WTC11 (cell line): ENCODE measurements at regions not wholly inside any gene's neighbourhood (a gene's known extent, or its start where the extent isn't known, plus 50 kb on each side); places are given as distances from the start of the nearest gene placed in this dataset.

ENCODE experiments used
- ATAC-seq: fragments of 200-7000 bp; cut with Tn5 transposase; 2 replicates; pipeline ENCODE4 v1.10.0; 2021; ENCODE audit warnings: mild to moderate bottlenecking, moderate library complexity
- CTCF ChIA-PET: fragments of 300-600 bp; sonication (Branson Sonifier 250); formaldehyde crosslinking; loops from one replicate; lab custom pipeline; 2021; ENCODE audit warnings: antibody characterized with exemption; lab: Charles Lee
- POLR2A ChIA-PET: fragments of 350-600 bp; sonication (Branson Sonifier 250); formaldehyde crosslinking; loops from one replicate; lab custom pipeline; 2021; ENCODE audit warnings: antibody characterized with exemption; lab: Charles Lee
- DNase-seq: peaks from one replicate; pipeline ENCODE4 v3.0.0; 2021; ENCODE audit warnings: low spot score
- H3K27ac Mint-ChIP-seq: 2 replicates; pipeline ENCODE4 v1.8.0; 2021; ENCODE audit warnings: mixed read lengths
- H3K27me3 Mint-ChIP-seq: 2 replicates; pipeline ENCODE4 v1.8.0; 2021; ENCODE audit warnings: low read depth, mild to moderate bottlenecking, moderate library complexity, mixed read lengths
- H3K36me3 Mint-ChIP-seq: 2 replicates; pipeline ENCODE4 v1.8.0; 2021; ENCODE audit warnings: mixed read lengths
- H3K4me1 Mint-ChIP-seq: 2 replicates; pipeline ENCODE4 v1.8.0; 2022; ENCODE audit warnings: mixed read lengths
- H3K4me3 Mint-ChIP-seq: 2 replicates; pipeline ENCODE4 v1.8.0; 2021; ENCODE audit warnings: mild to moderate bottlenecking, moderate library complexity, mixed read lengths
- H3K9me3 Mint-ChIP-seq: 2 replicates; pipeline ENCODE4 v1.8.0; 2021; ENCODE audit warnings: mixed read lengths
- AR ChIP-seq: fragments of 250-450 bp; sonication (Bioruptor Pico); IDR thresholded peaks from 2 replicates; pipeline ENCODE4 v1.9.0; 2021; ENCODE audit warnings: mild to moderate bottlenecking
- ELF4 ChIP-seq: sonication (generic); formaldehyde crosslinking; IDR thresholded peaks from 2 replicates; pipeline ENCODE4 v1.8.1; 2022; ENCODE audit warnings: low read depth, mild to moderate bottlenecking, moderate library complexity, missing genetic modification reagents
- EMX1 ChIP-seq: fragments of 250-450 bp; sonication (Bioruptor Pico); IDR thresholded peaks from 2 replicates; pipeline ENCODE4 v1.8.0; 2021; ENCODE audit warnings: mild to moderate bottlenecking
- ESRRA ChIP-seq: sonication (generic); formaldehyde crosslinking; IDR thresholded peaks from 2 replicates; pipeline ENCODE4 v1.8.1; 2022; ENCODE audit warnings: mild to moderate bottlenecking, missing genetic modification reagents, borderline replicate concordance
- FOXK1 ChIP-seq: sonication (generic); formaldehyde crosslinking; IDR thresholded peaks from 2 replicates; pipeline ENCODE4 v1.8.0; 2022; ENCODE audit warnings: mild to moderate bottlenecking, moderate library complexity, missing genetic modification reagents
- FOXP1 ChIP-seq: sonication (generic); formaldehyde crosslinking; IDR thresholded peaks from 2 replicates; pipeline ENCODE4 v1.8.0; 2022; ENCODE audit warnings: missing genetic modification reagents, mild to moderate bottlenecking, moderate library complexity, borderline replicate concordance
- GABPB1 ChIP-seq: sonication (generic); formaldehyde crosslinking; IDR thresholded peaks from 2 replicates; pipeline ENCODE4 v1.8.1; 2023; ENCODE audit warnings: mild to moderate bottlenecking, missing genetic modification reagents
- JAZF1 ChIP-seq: fragments of 250-450 bp; sonication (Bioruptor Pico); IDR thresholded peaks from 2 replicates; pipeline ENCODE4 v1.9.0; 2021; ENCODE audit warnings: moderate library complexity, mild to moderate bottlenecking, inconsistent platforms
- JUN ChIP-seq: sonication (generic); formaldehyde crosslinking; IDR thresholded peaks from 2 replicates; pipeline ENCODE4 v1.8.0; 2023; ENCODE audit warnings: mild to moderate bottlenecking, missing genetic modification reagents
- MLX ChIP-seq: sonication (generic); formaldehyde crosslinking; IDR thresholded peaks from 2 replicates; pipeline ENCODE4 v1.8.1; 2023; ENCODE audit warnings: mild to moderate bottlenecking, missing genetic modification reagents, moderate library complexity
- MXD4 ChIP-seq: fragments of 250-450 bp; sonication (Bioruptor Pico); IDR thresholded peaks from 2 replicates; pipeline ENCODE4 v1.8.0; 2021; ENCODE audit warnings: mild to moderate bottlenecking, moderate library complexity, borderline replicate concordance
- MYBL2 ChIP-seq: sonication (generic); formaldehyde crosslinking; IDR thresholded peaks from 2 replicates; pipeline ENCODE4 v1.8.1; 2023; ENCODE audit warnings: mild to moderate bottlenecking, moderate library complexity, missing genetic modification reagents
- NFATC4 ChIP-seq: fragments of 250-450 bp; sonication (Bioruptor Pico); IDR thresholded peaks from 2 replicates; pipeline ENCODE4 v1.9.0; 2021; ENCODE audit warnings: mild to moderate bottlenecking
- NR3C1 ChIP-seq: sonication (generic); formaldehyde crosslinking; conservative IDR thresholded peaks from 2 replicates; pipeline ENCODE4 v1.8.1; 2023; ENCODE audit warnings: low read depth, mild to moderate bottlenecking, missing genetic modification reagents
- SMAD3 ChIP-seq: sonication (generic); formaldehyde crosslinking; IDR thresholded peaks from 2 replicates; pipeline ENCODE4 v1.8.0; 2022; ENCODE audit warnings: missing genetic modification reagents, mild to moderate bottlenecking, borderline replicate concordance
- SMAD4 ChIP-seq: sonication (generic); formaldehyde crosslinking; IDR thresholded peaks from 2 replicates; pipeline ENCODE4 v1.8.0; 2022; ENCODE audit warnings: mild to moderate bottlenecking, missing genetic modification reagents
- TEAD4 ChIP-seq: sonication (generic); formaldehyde crosslinking; IDR thresholded peaks from 2 replicates; pipeline ENCODE4 v1.8.0; 2022; ENCODE audit warnings: mild to moderate bottlenecking, missing genetic modification reagents
- ZBTB43 ChIP-seq: sonication (generic); formaldehyde crosslinking; IDR thresholded peaks from 2 replicates; pipeline ENCODE4 v1.8.1; 2023; ENCODE audit warnings: mild to moderate bottlenecking, missing genetic modification reagents
- ZNF317 ChIP-seq: sonication (generic); formaldehyde crosslinking; IDR thresholded peaks from 2 replicates; pipeline ENCODE4 v1.8.1; 2023; ENCODE audit warnings: low read depth, mild to moderate bottlenecking, moderate library complexity, missing genetic modification reagents, borderline replicate concordance
- ZNF396 ChIP-seq: fragments of 250-450 bp; sonication (Bioruptor Pico); IDR thresholded peaks from 2 replicates; pipeline ENCODE4 v1.8.0; 2021; ENCODE audit warnings: mild to moderate bottlenecking, moderate library complexity, borderline replicate concordance
- ZNF512 ChIP-seq: sonication (generic); formaldehyde crosslinking; IDR thresholded peaks from 2 replicates; pipeline ENCODE4 v1.8.1; 2022; ENCODE audit warnings: missing genetic modification reagents, borderline replicate concordance
- ZNF671 ChIP-seq: fragments of 250-450 bp; sonication (Bioruptor Pico); IDR thresholded peaks from 2 replicates; pipeline ENCODE4 v1.8.0; 2021; ENCODE audit warnings: mild to moderate bottlenecking

GRCh38 chr4:117786566-117786965 lies 247.7 kb upstream of the NDST3 start:
- Mint-ChIP-seq H3K36me3 (no peaks in the 10 kb centered on the region), H3K27ac (no peak overlapping the region), H3K4me1 (peaks cover 17% of the 10 kb centered on the region), H3K9me3 (no peaks in the 10 kb centered on the region), H3K27me3 (no peaks in the 10 kb centered on the region), H3K4me3 (no peak overlapping the region)
- ChIA-PET POLR2A (no interaction called here), CTCF (no interaction called here)
- no peak for ATAC-seq
- DNase-seq, result no peak
- no peak for TF ChIP-seq FOXP1 (CRISPR knock-in tag)
- no peak for TF ChIP-seq SMAD3

GRCh38 chr4:117793845-117794480 lies 240.3 kb upstream of the NDST3 start:
- no peaks in the 10 kb centered on the region for H3K9me3 Mint-ChIP-seq
- H3K27ac Mint-ChIP-seq, result no peak overlapping the region
- DNase-seq (no peak), ATAC-seq (no peak)
- TF ChIP-seq ZNF512 (CRISPR knock-in tag) (no peak), SMAD4 (CRISPR knock-in tag) (no peak), AR (no peak)
- peaks cover 20% of the 10 kb centered on the region for H3K4me1 Mint-ChIP-seq
- POLR2A ChIA-PET, result no interaction called here
- H3K36me3 Mint-ChIP-seq, result no peaks in the 10 kb centered on the region
- no peaks in the 10 kb centered on the region for H3K27me3 Mint-ChIP-seq
- CTCF ChIA-PET, result no interaction called here
- H3K4me3 Mint-ChIP-seq, result no peak overlapping the region

GRCh38 chr4:117796677-117797076 lies 237.6 kb upstream of the NDST3 start:
- ATAC-seq, result no peak
- no peaks in the 10 kb centered on the region for H3K36me3 Mint-ChIP-seq
- no peak overlapping the region for H3K27ac Mint-ChIP-seq
- H3K4me1 Mint-ChIP-seq, result peaks cover 15% of the 10 kb centered on the region
- no peak for DNase-seq
- ChIA-PET CTCF (no interaction called here), POLR2A (no interaction called here)
- no peak for TF ChIP-seq ESRRA (CRISPR knock-in tag)
- H3K27me3 Mint-ChIP-seq, result no peaks in the 10 kb centered on the region
- no peak overlapping the region for H3K4me3 Mint-ChIP-seq
- no peaks in the 10 kb centered on the region for H3K9me3 Mint-ChIP-seq

GRCh38 chr4:117800636-117801035 lies 233.7 kb upstream of the NDST3 start:
- Mint-ChIP-seq H3K9me3 (peaks cover 8% of the 10 kb centered on the region), H3K27ac (no peak overlapping the region), H3K36me3 (no peaks in the 10 kb centered on the region), H3K27me3 (no peaks in the 10 kb centered on the region), H3K4me3 (no peak overlapping the region), H3K4me1 (peaks cover 25% of the 10 kb centered on the region)
- POLR2A ChIA-PET, result no interaction called here
- ATAC-seq, result no peak
- CTCF ChIA-PET, result no interaction called here
- no peak for DNase-seq
- TF ChIP-seq MLX (CRISPR knock-in tag) (no peak), ELF4 (CRISPR knock-in tag) (no peak), JUN (CRISPR knock-in tag) (no peak), JAZF1 (CRISPR knock-in tag) (no peak), ZNF396 (CRISPR knock-in tag) (no peak), GABPB1 (CRISPR knock-in tag) (no peak), MYBL2 (CRISPR knock-in tag) (no peak), ZNF317 (CRISPR knock-in tag) (no peak), MXD4 (CRISPR knock-in tag) (no peak), TEAD4 (no peak), FOXK1 (CRISPR knock-in tag) (no peak), ZBTB43 (CRISPR knock-in tag) (no peak), EMX1 (CRISPR knock-in tag) (no peak), ZNF671 (CRISPR knock-in tag) (no peak), NFATC4 (CRISPR knock-in tag) (no peak), NR3C1 (CRISPR knock-in tag) (no peak), ZNF512 (CRISPR knock-in tag) (no peak)
